ENCODE measurements at regions not wholly inside any gene's neighbourhood (a gene's known extent, or its start where the extent isn't known, plus 50 kb on each side); places are given as distances from the start of the nearest gene placed in this dataset.
"Not testable (repeated sequence)": the region's sequence is repeated elsewhere in the genome, so short reads cannot be mapped to it uniquely, and the experiment has no call there.

- not testable (repeated sequence) for TF ChIP-seq NFE2L1 (CRISPR knock-in tag; IDR thresholded peaks at IDR 0.05); CTCF (IDR thresholded peaks at IDR 0.05); PRDM15 (CRISPR knock-in tag; IDR thresholded peaks at IDR 0.05)
Measured at GRCh38 chr12:125353002-125353401, 287.8 kb downstream of the AACS start.
